Natural killer cell (primary cell): ENCODE measurements at regions not wholly inside any gene's neighbourhood (a gene's known extent, or its start where the extent isn't known, plus 50 kb on each side); places are given as distances from the start of the nearest gene placed in this dataset.
A peak's percentile ranks its signal among the peaks of the same experiment; 100 is the strongest.

Experiments used
- ATAC-seq, 3 donors: fragments of 150-1000 bp in 2 of 3; fragments of 200-7000 bp in 1 of 3; cut with Tn5 transposase; 1 replicate in 1 of 3; 2 replicates in 2 of 3; pipeline ENCODE4 v1.10.0; 2021; ENCODE audit warnings: mild to moderate bottlenecking in 2 of 3, moderate library complexity in 2 of 3
- DNase-seq, 2 donors: peaks; one replicate each; pipeline versions ENCODE4 v3.0.0 to v3.0.0-alpha.2; 2013 to 2021; ENCODE audit warnings: mixed read lengths in 1 of 2
- H3K27ac ChIP-seq: one replicate; pipeline ENCODE4 v1.5.1; 2013; ENCODE audit warnings: mild to moderate bottlenecking, low read length
- H3K27me3 ChIP-seq: one replicate; pipeline ENCODE4 v1.6.1; 2013; ENCODE audit warnings: low read length; ENCODE audit not compliant: control insufficient read depth, insufficient read depth
- H3K36me3 ChIP-seq: one replicate; pipeline ENCODE4 v1.6.1; 2013; ENCODE audit warnings: low read length; ENCODE audit not compliant: control insufficient read depth, insufficient read depth
- H3K4me1 ChIP-seq: one replicate; pipeline ENCODE4 v1.6.1; 2013; ENCODE audit warnings: low read length; ENCODE audit not compliant: control insufficient read depth, insufficient read depth
- H3K4me3 ChIP-seq: one replicate; pipeline ENCODE4 v1.5.1; 2013; ENCODE audit warnings: low read length
- H3K9me3 ChIP-seq: one replicate; pipeline ENCODE4 v1.6.1; 2013; ENCODE audit warnings: low read length; ENCODE audit not compliant: control insufficient read depth, insufficient read depth
- H3K27ac Mint-ChIP-seq, 2 donors: one replicate each; pipeline ENCODE4 v1.8.0; 2022; ENCODE audit warnings: mild to moderate bottlenecking in 2 of 2, mixed read lengths in 2 of 2, moderate library complexity in 1 of 2
- H3K27me3 Mint-ChIP-seq, 2 donors: one replicate each; pipeline ENCODE4 v1.8.0; 2022; ENCODE audit warnings: low read depth in 2 of 2, mixed read lengths in 2 of 2
- H3K36me3 Mint-ChIP-seq: one replicate; pipeline ENCODE4 v1.8.0; 2022; ENCODE audit warnings: mixed read lengths
- H3K4me1 Mint-ChIP-seq, 2 donors: one replicate each; pipeline ENCODE4 v1.8.0; 2022; ENCODE audit warnings: mixed read lengths in 2 of 2
- H3K4me3 Mint-ChIP-seq: one replicate; pipeline ENCODE4 v1.8.0; 2022; ENCODE audit warnings: mild to moderate bottlenecking, moderate library complexity, mixed read lengths
- H3K9me3 Mint-ChIP-seq, 2 donors: one replicate each; pipeline ENCODE4 v1.8.0; 2022; ENCODE audit warnings: mixed read lengths in 2 of 2
- CTCF ChIP-seq: fragments of 200-600 bp; IDR thresholded peaks from one replicate; pipeline ENCODE4 v1.8.0; 2022; ENCODE audit warnings: antibody characterized with exemption
- WGBS: methylation state at CpG from one replicate; pipeline ENCODE4 v1.1.7; 2013; ENCODE audit warnings: missing lambda C conversion rate; ENCODE audit not compliant: insufficient coverage; 5-methylcytosine and 5-hydroxymethylcytosine counted together
- intact Hi-C: fragments of 100-400 bp; cut with micrococcal nuclease; formaldehyde crosslinking; loops from one replicate; pipeline ENCODE4 v1.14.2; 2022

GRCh38 chr13:22276616-22277015 is 605.7 kb downstream of the FGF9 start:
- Mint-ChIP-seq H3K9me3 (no peaks in the 10 kb centered on the region), H3K4me3 (no peak overlapping the region), H3K27me3 (peaks cover 0 to 6% of the 10 kb centered on the region in 2 donors), H3K36me3 (no peaks in the 10 kb centered on the region), H3K4me1 (no peaks in the 10 kb centered on the region), H3K27ac (no peak overlapping the region)
- intact Hi-C loops: no loop called here
- no peaks in the 10 kb centered on the region for H3K36me3 ChIP-seq
- no peak overlapping the region for H3K4me3 ChIP-seq
- no peaks in the 10 kb centered on the region for H3K9me3 ChIP-seq
- WGBS: 98% methylated on average over 5 of the region's 5 CpGs
- H3K27ac ChIP-seq: no peak overlapping the region
- H3K4me1 ChIP-seq: no peaks in the 10 kb centered on the region
- no peak for ATAC-seq
- H3K27me3 ChIP-seq: no peaks in the 10 kb centered on the region
- TF ChIP-seq CTCF: no peak
- no peak for DNase-seq

DNA sequence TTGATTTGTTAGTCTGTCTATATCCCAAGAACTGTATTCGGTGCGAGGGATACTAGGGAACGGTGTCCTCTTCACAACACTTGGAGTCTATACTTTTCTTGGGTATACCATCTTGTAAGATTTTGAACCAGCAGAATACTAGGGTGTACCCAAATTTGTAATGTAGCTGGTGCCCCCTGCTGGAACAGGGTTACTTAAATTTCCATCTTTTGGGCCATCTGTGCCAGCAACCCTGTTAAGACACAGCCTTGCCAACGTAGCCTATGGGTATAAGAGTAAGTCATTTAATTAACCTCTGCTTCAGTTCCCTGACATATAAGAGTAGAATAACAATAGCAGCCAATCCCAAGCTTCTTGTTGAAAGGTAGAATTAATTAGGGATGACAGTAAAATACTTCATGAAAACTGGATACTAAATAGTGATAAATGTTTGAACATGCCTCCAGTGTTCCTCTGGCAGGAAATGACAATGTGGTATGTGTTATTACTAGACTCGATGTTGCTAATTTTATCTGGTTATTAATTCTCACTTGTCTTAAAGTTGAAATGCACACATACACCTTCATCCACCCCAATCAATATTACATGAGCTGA is 607.6 kb downstream of the FGF9 start:
- peak; percentile 58 for TF ChIP-seq CTCF
- H3K4me3 Mint-ChIP-seq: no peak overlapping the region
- peaks cover 0 to 9% of the 10 kb centered on the region in 2 donors for H3K27me3 Mint-ChIP-seq
- H3K36me3 Mint-ChIP-seq: no peaks in the 10 kb centered on the region
- DNase-seq: peak; percentile 41 to 80
- H3K36me3 ChIP-seq: no peaks in the 10 kb centered on the region
- H3K27ac Mint-ChIP-seq: no peak overlapping the region
- H3K4me3 ChIP-seq: no peak overlapping the region
- H3K27me3 ChIP-seq: no peaks in the 10 kb centered on the region
- H3K4me1 Mint-ChIP-seq: no peaks in the 10 kb centered on the region
- intact Hi-C loops: loop anchor here (1.0 kb wide), 2 partner anchors 429 to 640 kb away; no protein-coding TSS in a partner anchor
- no peaks in the 10 kb centered on the region for H3K4me1 ChIP-seq
- H3K27ac ChIP-seq: no peak overlapping the region
- no peaks in the 10 kb centered on the region for H3K9me3 ChIP-seq
- 67% methylated on average over 4 of the region's 5 CpGs for WGBS
- ATAC-seq: peak; percentile 40 to 73 (median 49)
- H3K9me3 Mint-ChIP-seq: no peaks in the 10 kb centered on the region

DNA sequence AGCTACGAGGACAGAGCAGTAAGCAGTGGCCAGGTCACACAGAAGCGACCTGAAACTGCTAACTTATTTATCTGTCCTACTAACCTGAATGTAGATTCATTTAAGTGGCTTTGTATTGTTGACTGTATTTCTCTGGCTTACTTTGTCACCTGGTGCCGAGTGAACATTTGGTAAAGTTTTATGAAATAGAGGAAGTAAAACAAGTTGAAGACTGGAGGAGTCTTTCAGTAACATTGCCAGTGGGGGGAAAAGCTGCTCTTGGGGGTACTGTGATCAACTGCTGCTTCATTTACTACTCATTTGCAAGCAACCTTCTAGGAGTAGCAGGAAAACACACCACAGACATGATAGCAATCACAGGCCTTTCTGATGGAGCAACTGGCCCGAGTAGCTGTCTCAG is 615.0 kb downstream of the FGF9 start:
- intact Hi-C loops: no loop called here
- Mint-ChIP-seq H3K27ac (no peak overlapping the region), H3K27me3 (peaks cover 21 to 36% of the 10 kb centered on the region in 2 donors), H3K4me1 (no peaks in the 10 kb centered on the region), H3K36me3 (no peaks in the 10 kb centered on the region), H3K9me3 (no peaks in the 10 kb centered on the region), H3K4me3 (no peak overlapping the region)
- ATAC-seq (no peak), DNase-seq (no peak)
- WGBS: 58% methylated on average over 4 of the region's 4 CpGs
- H3K27ac ChIP-seq: no peak overlapping the region
- H3K9me3 ChIP-seq: no peaks in the 10 kb centered on the region
- H3K27me3 ChIP-seq: no peaks in the 10 kb centered on the region
- no peak overlapping the region for H3K4me3 ChIP-seq
- H3K36me3 ChIP-seq: no peaks in the 10 kb centered on the region
- no peaks in the 10 kb centered on the region for H3K4me1 ChIP-seq
- no peak for TF ChIP-seq CTCF

GRCh38 chr13:22286338-22286737 is 615.5 kb downstream of the FGF9 start:
- Histone ChIP-seq H3K27ac (no peak overlapping the region), H3K4me3 (no peak overlapping the region), H3K27me3 (no peaks in the 10 kb centered on the region), H3K4me1 (no peaks in the 10 kb centered on the region), H3K36me3 (no peaks in the 10 kb centered on the region), H3K9me3 (no peaks in the 10 kb centered on the region)
- no peak for DNase-seq
- peaks cover 21 to 36% of the 10 kb centered on the region in 2 donors for H3K27me3 Mint-ChIP-seq
- no peak overlapping the region for H3K4me3 Mint-ChIP-seq
- TF ChIP-seq CTCF: no peak
- H3K27ac Mint-ChIP-seq: no peak overlapping the region
- WGBS: 88% methylated on average over 4 of the region's 4 CpGs
- intact Hi-C loops: no loop called here
- no peaks in the 10 kb centered on the region for H3K9me3 Mint-ChIP-seq
- no peaks in the 10 kb centered on the region for H3K36me3 Mint-ChIP-seq
- no peak for ATAC-seq
- no peaks in the 10 kb centered on the region for H3K4me1 Mint-ChIP-seq
